Neural progenitor cell (in vitro differentiated cells): ENCODE measurements at regions not wholly inside any gene's neighbourhood (a gene's known extent, or its start where the extent isn't known, plus 50 kb on each side); places are given as distances from the start of the nearest gene placed in this dataset.
"Not testable (repeated sequence)": the region's sequence is repeated elsewhere in the genome, so short reads cannot be mapped to it uniquely, and the experiment has no call there.

Experiments
- CTCF ChIP-seq: fragments of 200-600 bp; sonication (generic); IDR thresholded peaks from 2 replicates; pipeline ENCODE4 v1.5.1; 2017; ENCODE audit warnings: antibody characterized with exemption, mild to moderate bottlenecking
- EZH2 ChIP-seq: fragments of 200-600 bp; sonication (generic); IDR thresholded peaks from 2 replicates; pipeline ENCODE4 v1.6.1; 2017; ENCODE audit warnings: antibody characterized with exemption, mild to moderate bottlenecking, moderate library complexity

GRCh38 chr1:146297781-146298574 is 69.2 kb upstream of the NOTCH2NLA start:
- not testable (repeated sequence) for TF ChIP-seq CTCF, EZH2
